WTC11 (cell line): ENCODE measurements at regions not wholly inside any gene's neighbourhood (a gene's known extent, or its start where the extent isn't known, plus 50 kb on each side); places are given as distances from the start of the nearest gene placed in this dataset.

Experiments used
- ATAC-seq: fragments of 200-7000 bp; cut with Tn5 transposase; 2 replicates; pipeline ENCODE4 v1.10.0; 2021; ENCODE audit warnings: mild to moderate bottlenecking, moderate library complexity
- CTCF ChIA-PET: fragments of 300-600 bp; sonication (Branson Sonifier 250); formaldehyde crosslinking; loops from one replicate; lab custom pipeline; 2021; ENCODE audit warnings: antibody characterized with exemption; lab: Charles Lee
- POLR2A ChIA-PET: fragments of 350-600 bp; sonication (Branson Sonifier 250); formaldehyde crosslinking; loops from one replicate; lab custom pipeline; 2021; ENCODE audit warnings: antibody characterized with exemption; lab: Charles Lee
- DNase-seq: peaks from one replicate; pipeline ENCODE4 v3.0.0; 2021; ENCODE audit warnings: low spot score
- H3K27ac Mint-ChIP-seq: 2 replicates; pipeline ENCODE4 v1.8.0; 2021; ENCODE audit warnings: mixed read lengths
- H3K27me3 Mint-ChIP-seq: 2 replicates; pipeline ENCODE4 v1.8.0; 2021; ENCODE audit warnings: low read depth, mild to moderate bottlenecking, moderate library complexity, mixed read lengths
- H3K36me3 Mint-ChIP-seq: 2 replicates; pipeline ENCODE4 v1.8.0; 2021; ENCODE audit warnings: mixed read lengths
- H3K4me1 Mint-ChIP-seq: 2 replicates; pipeline ENCODE4 v1.8.0; 2022; ENCODE audit warnings: mixed read lengths
- H3K4me3 Mint-ChIP-seq: 2 replicates; pipeline ENCODE4 v1.8.0; 2021; ENCODE audit warnings: mild to moderate bottlenecking, moderate library complexity, mixed read lengths
- H3K9me3 Mint-ChIP-seq: 2 replicates; pipeline ENCODE4 v1.8.0; 2021; ENCODE audit warnings: mixed read lengths
- AFF4 ChIP-seq: sonication (generic); formaldehyde crosslinking; IDR thresholded peaks from 2 replicates; pipeline ENCODE4 v1.8.1; 2023; ENCODE audit warnings: mild to moderate bottlenecking, missing genetic modification reagents, borderline replicate concordance
- ATF1 ChIP-seq: sonication (generic); formaldehyde crosslinking; IDR thresholded peaks from 2 replicates; pipeline ENCODE4 v1.8.1; 2023; ENCODE audit warnings: mild to moderate bottlenecking, moderate library complexity, missing genetic modification reagents
- CREB1 ChIP-seq: sonication (generic); formaldehyde crosslinking; IDR thresholded peaks from 2 replicates; pipeline ENCODE4 v1.8.0; 2023; ENCODE audit warnings: mild to moderate bottlenecking, missing genetic modification reagents
- ELF4 ChIP-seq: sonication (generic); formaldehyde crosslinking; IDR thresholded peaks from 2 replicates; pipeline ENCODE4 v1.8.1; 2022; ENCODE audit warnings: low read depth, mild to moderate bottlenecking, moderate library complexity, missing genetic modification reagents
- ESRRA ChIP-seq: sonication (generic); formaldehyde crosslinking; IDR thresholded peaks from 2 replicates; pipeline ENCODE4 v1.8.1; 2022; ENCODE audit warnings: mild to moderate bottlenecking, missing genetic modification reagents, borderline replicate concordance
- GABPB1 ChIP-seq: sonication (generic); formaldehyde crosslinking; IDR thresholded peaks from 2 replicates; pipeline ENCODE4 v1.8.1; 2023; ENCODE audit warnings: mild to moderate bottlenecking, missing genetic modification reagents
- GTF2I ChIP-seq: fragments of 250-450 bp; sonication (Bioruptor Pico); conservative IDR thresholded peaks from 2 replicates; pipeline ENCODE4 v1.4.0; 2021; ENCODE audit warnings: mild to moderate bottlenecking
- HMGA2 ChIP-seq: fragments of 250-450 bp; sonication (Bioruptor Pico); IDR thresholded peaks from 2 replicates; pipeline ENCODE4 v1.4.0; 2021; ENCODE audit warnings: mild to moderate bottlenecking, moderate library complexity
- JAZF1 ChIP-seq: fragments of 250-450 bp; sonication (Bioruptor Pico); IDR thresholded peaks from 2 replicates; pipeline ENCODE4 v1.9.0; 2021; ENCODE audit warnings: moderate library complexity, mild to moderate bottlenecking, inconsistent platforms
- MAX ChIP-seq: sonication (generic); formaldehyde crosslinking; IDR thresholded peaks from 2 replicates; pipeline ENCODE4 v1.8.0; 2022; ENCODE audit warnings: mild to moderate bottlenecking, missing genetic modification reagents
- NR3C1 ChIP-seq: sonication (generic); formaldehyde crosslinking; conservative IDR thresholded peaks from 2 replicates; pipeline ENCODE4 v1.8.1; 2023; ENCODE audit warnings: low read depth, mild to moderate bottlenecking, missing genetic modification reagents
- PRRX2 ChIP-seq: fragments of 250-450 bp; sonication (Bioruptor Pico); IDR thresholded peaks from 2 replicates; pipeline ENCODE4 v1.8.0; 2021; ENCODE audit warnings: mild to moderate bottlenecking
- TEAD1 ChIP-seq: sonication (generic); formaldehyde crosslinking; IDR thresholded peaks from 2 replicates; pipeline ENCODE4 v1.8.0; 2022; ENCODE audit warnings: mild to moderate bottlenecking, missing genetic modification reagents
- TP53 ChIP-seq: sonication (generic); formaldehyde crosslinking; IDR thresholded peaks from 2 replicates; pipeline ENCODE4 v1.8.1; 2023; ENCODE audit warnings: mild to moderate bottlenecking, missing genetic modification reagents
- USF2 ChIP-seq: sonication (generic); formaldehyde crosslinking; IDR thresholded peaks from 2 replicates; pipeline ENCODE4 v1.8.1; 2023; ENCODE audit warnings: mild to moderate bottlenecking, missing genetic modification reagents, moderate library complexity
- ZNF317 ChIP-seq: sonication (generic); formaldehyde crosslinking; IDR thresholded peaks from 2 replicates; pipeline ENCODE4 v1.8.1; 2023; ENCODE audit warnings: low read depth, mild to moderate bottlenecking, moderate library complexity, missing genetic modification reagents, borderline replicate concordance
- ZNF512 ChIP-seq: sonication (generic); formaldehyde crosslinking; IDR thresholded peaks from 2 replicates; pipeline ENCODE4 v1.8.1; 2022; ENCODE audit warnings: missing genetic modification reagents, borderline replicate concordance
- TF ChIP-seq, protein P1 (sequence below): sonication (generic); formaldehyde crosslinking; IDR thresholded peaks from 2 replicates; pipeline ENCODE4 v1.8.0; 2023; ENCODE audit warnings: missing genetic modification reagents
- TF ChIP-seq, protein P2 (sequence below): sonication (generic); formaldehyde crosslinking; IDR thresholded peaks from 2 replicates; pipeline ENCODE4 v1.8.1; 2023; ENCODE audit warnings: mild to moderate bottlenecking, missing genetic modification reagents
- TF ChIP-seq, protein P3 (sequence below): sonication (generic); formaldehyde crosslinking; IDR thresholded peaks from 2 replicates; pipeline ENCODE4 v1.8.0; 2022; ENCODE audit warnings: mild to moderate bottlenecking, missing genetic modification reagents
- TF ChIP-seq, protein P4 (sequence below): sonication (generic); formaldehyde crosslinking; IDR thresholded peaks from 2 replicates; pipeline ENCODE4 v1.8.1; 2022; ENCODE audit warnings: mild to moderate bottlenecking, moderate library complexity, missing genetic modification reagents
- TF ChIP-seq, protein P5 (sequence below): fragments of 250-450 bp; sonication (Bioruptor Pico); IDR thresholded peaks from 2 replicates; pipeline ENCODE4 v1.9.0; 2021; ENCODE audit warnings: mild to moderate bottlenecking
- TF ChIP-seq, protein P6 (sequence below): fragments of 250-450 bp; sonication (Bioruptor Pico); IDR thresholded peaks from 2 replicates; pipeline ENCODE4 v1.8.0; 2021; ENCODE audit warnings: mild to moderate bottlenecking

GRCh38 chr7:144987686-144988085 lies 151.8 kb upstream of the TPK1 start:
- ChIA-PET CTCF (no interaction called here), POLR2A (no interaction called here)
- Mint-ChIP-seq H3K27ac (no peak overlapping the region), H3K27me3 (no peaks in the 10 kb centered on the region), H3K4me3 (no peak overlapping the region), H3K9me3 (no peaks in the 10 kb centered on the region), H3K4me1 (no peaks in the 10 kb centered on the region), H3K36me3 (no peaks in the 10 kb centered on the region)
- DNase-seq (no peak), ATAC-seq (no peak)
- TF ChIP-seq ZNF512 (CRISPR knock-in tag) (no peak), TP53 (no peak), ZNF317 (CRISPR knock-in tag) (no peak), ELF4 (CRISPR knock-in tag) (no peak), CREB1 (no peak), MAX (CRISPR knock-in tag) (no peak), HMGA2 (CRISPR knock-in tag) (no peak), PRRX2 (CRISPR knock-in tag) (no peak), GABPB1 (CRISPR knock-in tag) (no peak), USF2 (no peak), TEAD1 (no peak), NR3C1 (CRISPR knock-in tag) (no peak), ATF1 (CRISPR knock-in tag) (no peak), JAZF1 (CRISPR knock-in tag) (no peak)
- TF ChIP-seq, protein P1, sequence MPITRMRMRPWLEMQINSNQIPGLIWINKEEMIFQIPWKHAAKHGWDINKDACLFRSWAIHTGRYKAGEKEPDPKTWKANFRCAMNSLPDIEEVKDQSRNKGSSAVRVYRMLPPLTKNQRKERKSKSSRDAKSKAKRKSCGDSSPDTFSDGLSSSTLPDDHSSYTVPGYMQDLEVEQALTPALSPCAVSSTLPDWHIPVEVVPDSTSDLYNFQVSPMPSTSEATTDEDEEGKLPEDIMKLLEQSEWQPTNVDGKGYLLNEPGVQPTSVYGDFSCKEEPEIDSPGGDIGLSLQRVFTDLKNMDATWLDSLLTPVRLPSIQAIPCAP (CRISPR knock-in tag): no peak
- TF ChIP-seq, protein P2, sequence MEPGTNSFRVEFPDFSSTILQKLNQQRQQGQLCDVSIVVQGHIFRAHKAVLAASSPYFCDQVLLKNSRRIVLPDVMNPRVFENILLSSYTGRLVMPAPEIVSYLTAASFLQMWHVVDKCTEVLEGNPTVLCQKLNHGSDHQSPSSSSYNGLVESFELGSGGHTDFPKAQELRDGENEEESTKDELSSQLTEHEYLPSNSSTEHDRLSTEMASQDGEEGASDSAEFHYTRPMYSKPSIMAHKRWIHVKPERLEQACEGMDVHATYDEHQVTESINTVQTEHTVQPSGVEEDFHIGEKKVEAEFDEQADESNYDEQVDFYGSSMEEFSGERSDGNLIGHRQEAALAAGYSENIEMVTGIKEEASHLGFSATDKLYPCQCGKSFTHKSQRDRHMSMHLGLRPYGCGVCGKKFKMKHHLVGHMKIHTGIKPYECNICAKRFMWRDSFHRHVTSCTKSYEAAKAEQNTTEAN (CRISPR knock-in tag): no peak
- TF ChIP-seq, protein P3, sequence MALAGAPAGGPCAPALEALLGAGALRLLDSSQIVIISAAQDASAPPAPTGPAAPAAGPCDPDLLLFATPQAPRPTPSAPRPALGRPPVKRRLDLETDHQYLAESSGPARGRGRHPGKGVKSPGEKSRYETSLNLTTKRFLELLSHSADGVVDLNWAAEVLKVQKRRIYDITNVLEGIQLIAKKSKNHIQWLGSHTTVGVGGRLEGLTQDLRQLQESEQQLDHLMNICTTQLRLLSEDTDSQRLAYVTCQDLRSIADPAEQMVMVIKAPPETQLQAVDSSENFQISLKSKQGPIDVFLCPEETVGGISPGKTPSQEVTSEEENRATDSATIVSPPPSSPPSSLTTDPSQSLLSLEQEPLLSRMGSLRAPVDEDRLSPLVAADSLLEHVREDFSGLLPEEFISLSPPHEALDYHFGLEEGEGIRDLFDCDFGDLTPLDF (CRISPR knock-in tag): no peak
- TF ChIP-seq, protein P4, sequence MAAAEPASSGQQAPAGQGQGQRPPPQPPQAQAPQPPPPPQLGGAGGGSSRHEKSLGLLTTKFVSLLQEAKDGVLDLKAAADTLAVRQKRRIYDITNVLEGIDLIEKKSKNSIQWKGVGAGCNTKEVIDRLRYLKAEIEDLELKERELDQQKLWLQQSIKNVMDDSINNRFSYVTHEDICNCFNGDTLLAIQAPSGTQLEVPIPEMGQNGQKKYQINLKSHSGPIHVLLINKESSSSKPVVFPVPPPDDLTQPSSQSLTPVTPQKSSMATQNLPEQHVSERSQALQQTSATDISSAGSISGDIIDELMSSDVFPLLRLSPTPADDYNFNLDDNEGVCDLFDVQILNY (CRISPR knock-in tag): no peak
- TF ChIP-seq, protein P5, sequence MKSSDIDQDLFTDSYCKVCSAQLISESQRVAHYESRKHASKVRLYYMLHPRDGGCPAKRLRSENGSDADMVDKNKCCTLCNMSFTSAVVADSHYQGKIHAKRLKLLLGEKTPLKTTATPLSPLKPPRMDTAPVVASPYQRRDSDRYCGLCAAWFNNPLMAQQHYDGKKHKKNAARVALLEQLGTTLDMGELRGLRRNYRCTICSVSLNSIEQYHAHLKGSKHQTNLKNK (CRISPR knock-in tag): no peak

GRCh38 chr7:144982133-144982532 lies 146.3 kb upstream of the TPK1 start:
- no peaks in the 10 kb centered on the region for H3K27me3 Mint-ChIP-seq
- ATAC-seq: no peak
- peaks cover 8% of the 10 kb centered on the region for H3K9me3 Mint-ChIP-seq
- no peak for DNase-seq
- H3K27ac Mint-ChIP-seq: no peak overlapping the region
- no peaks in the 10 kb centered on the region for H3K36me3 Mint-ChIP-seq
- CTCF ChIA-PET: no interaction called here
- POLR2A ChIA-PET: no interaction called here
- no peak overlapping the region for H3K4me3 Mint-ChIP-seq
- no peaks in the 10 kb centered on the region for H3K4me1 Mint-ChIP-seq
- TF ChIP-seq GTF2I (no peak), USF2 (no peak), AFF4 (CRISPR knock-in tag) (no peak), ESRRA (no peak)
- TF ChIP-seq, protein P6, sequence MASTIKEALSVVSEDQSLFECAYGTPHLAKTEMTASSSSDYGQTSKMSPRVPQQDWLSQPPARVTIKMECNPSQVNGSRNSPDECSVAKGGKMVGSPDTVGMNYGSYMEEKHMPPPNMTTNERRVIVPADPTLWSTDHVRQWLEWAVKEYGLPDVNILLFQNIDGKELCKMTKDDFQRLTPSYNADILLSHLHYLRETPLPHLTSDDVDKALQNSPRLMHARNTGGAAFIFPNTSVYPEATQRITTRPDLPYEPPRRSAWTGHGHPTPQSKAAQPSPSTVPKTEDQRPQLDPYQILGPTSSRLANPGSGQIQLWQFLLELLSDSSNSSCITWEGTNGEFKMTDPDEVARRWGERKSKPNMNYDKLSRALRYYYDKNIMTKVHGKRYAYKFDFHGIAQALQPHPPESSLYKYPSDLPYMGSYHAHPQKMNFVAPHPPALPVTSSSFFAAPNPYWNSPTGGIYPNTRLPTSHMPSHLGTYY: no peak
